ENCODE measurements at regions not wholly inside any gene's neighbourhood (a gene's known extent, or its start where the extent isn't known, plus 50 kb on each side); places are given as distances from the start of the nearest gene placed in this dataset.

DNA sequence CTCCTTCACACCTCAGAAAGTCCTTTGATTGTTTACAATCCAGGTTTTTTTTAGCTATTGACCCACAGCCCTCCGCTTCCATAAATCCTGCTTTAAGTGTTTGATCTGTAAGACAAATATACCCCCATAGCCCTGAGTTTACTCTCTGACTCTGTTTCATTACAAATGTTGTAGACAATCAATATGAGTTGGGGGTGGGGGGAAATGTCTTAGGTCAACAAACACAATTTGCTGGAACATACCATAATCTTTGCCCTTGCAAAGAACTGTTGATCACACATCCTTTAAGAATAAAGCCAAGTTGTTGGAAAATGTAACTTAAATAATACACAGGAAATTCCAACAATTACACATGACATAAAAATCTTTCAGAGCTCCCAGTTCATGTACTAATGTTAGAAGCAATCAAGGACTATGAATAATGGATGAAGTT, 301.8 kb upstream of the SEMA6D start (continued):
- TF ChIP-seq TAF15 (IDR thresholded peaks at IDR 0.05; ENCODE audit: low read depth, low read length, poor library complexity, severe bottlenecking) (no peak), EEA1 (CRISPR knock-in tag; IDR thresholded peaks at IDR 0.05; ENCODE audit: borderline replicate concordance) (no peak), GZF1 (CRISPR knock-in tag; IDR thresholded peaks at IDR 0.05) (no peak), NR2F1 (CRISPR knock-in tag; IDR thresholded peaks at IDR 0.05) (peak in 1 of 2 experiments; percentile 84; a peak in 3 of 4 replicates), KDM5B (CRISPR knock-in tag; IDR thresholded peaks at IDR 0.05; ENCODE audit: borderline replicate concordance) (no peak), ZNF670 (CRISPR knock-in tag; IDR thresholded peaks at IDR 0.05; ENCODE audit: borderline replicate concordance) (0 out of 2 replicates have a peak, but pooled peaks have one; percentile 14), ZFAT (CRISPR knock-in tag; conservative IDR thresholded peaks at IDR 0.05) (no peak), MIER2 (CRISPR knock-in tag; IDR thresholded peaks at IDR 0.05) (no peak), ZNF44 (CRISPR knock-in tag; IDR thresholded peaks at IDR 0.05) (no peak), CREB1 (IDR thresholded peaks at IDR 0.05) (no peak), CREB1 (CRISPR knock-in tag; IDR thresholded peaks at IDR 0.05) (peak; percentile 50; the same call in 1 of the 2 replicates), PITX1 (CRISPR knock-in tag; IDR thresholded peaks at IDR 0.05) (peak; percentile 42; the same call in 1 of the 2 replicates), CCAR2 (optimal IDR thresholded peaks at IDR 0.05; ENCODE audit: low read depth, low read length) (no peak), ZNF296 (CRISPR knock-in tag; conservative IDR thresholded peaks at IDR 0.05) (no peak), MBNL3 (CRISPR knock-in tag; conservative IDR thresholded peaks at IDR 0.05) (no peak)
- TF ChIP-seq, protein P1, sequence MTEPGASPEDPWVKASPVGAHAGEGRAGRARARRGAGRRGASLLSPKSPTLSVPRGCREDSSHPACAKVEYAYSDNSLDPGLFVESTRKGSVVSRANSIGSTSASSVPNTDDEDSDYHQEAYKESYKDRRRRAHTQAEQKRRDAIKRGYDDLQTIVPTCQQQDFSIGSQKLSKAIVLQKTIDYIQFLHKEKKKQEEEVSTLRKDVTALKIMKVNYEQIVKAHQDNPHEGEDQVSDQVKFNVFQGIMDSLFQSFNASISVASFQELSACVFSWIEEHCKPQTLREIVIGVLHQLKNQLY (CRISPR knock-in tag; IDR thresholded peaks at IDR 0.05): no peak
- TF ChIP-seq, protein P2, sequence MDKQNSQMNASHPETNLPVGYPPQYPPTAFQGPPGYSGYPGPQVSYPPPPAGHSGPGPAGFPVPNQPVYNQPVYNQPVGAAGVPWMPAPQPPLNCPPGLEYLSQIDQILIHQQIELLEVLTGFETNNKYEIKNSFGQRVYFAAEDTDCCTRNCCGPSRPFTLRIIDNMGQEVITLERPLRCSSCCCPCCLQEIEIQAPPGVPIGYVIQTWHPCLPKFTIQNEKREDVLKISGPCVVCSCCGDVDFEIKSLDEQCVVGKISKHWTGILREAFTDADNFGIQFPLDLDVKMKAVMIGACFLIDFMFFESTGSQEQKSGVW (CRISPR knock-in tag; IDR thresholded peaks at IDR 0.05; ENCODE audit: borderline replicate concordance): no peak
- TF ChIP-seq, protein P3, sequence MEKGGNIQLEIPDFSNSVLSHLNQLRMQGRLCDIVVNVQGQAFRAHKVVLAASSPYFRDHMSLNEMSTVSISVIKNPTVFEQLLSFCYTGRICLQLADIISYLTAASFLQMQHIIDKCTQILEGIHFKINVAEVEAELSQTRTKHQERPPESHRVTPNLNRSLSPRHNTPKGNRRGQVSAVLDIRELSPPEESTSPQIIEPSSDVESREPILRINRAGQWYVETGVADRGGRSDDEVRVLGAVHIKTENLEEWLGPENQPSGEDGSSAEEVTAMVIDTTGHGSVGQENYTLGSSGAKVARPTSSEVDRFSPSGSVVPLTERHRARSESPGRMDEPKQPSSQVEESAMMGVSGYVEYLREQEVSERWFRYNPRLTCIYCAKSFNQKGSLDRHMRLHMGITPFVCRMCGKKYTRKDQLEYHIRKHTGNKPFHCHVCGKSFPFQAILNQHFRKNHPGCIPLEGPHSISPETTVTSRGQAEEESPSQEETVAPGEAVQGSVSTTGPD (CRISPR knock-in tag; IDR thresholded peaks at IDR 0.05): no peak
- TF ChIP-seq, protein P4, sequence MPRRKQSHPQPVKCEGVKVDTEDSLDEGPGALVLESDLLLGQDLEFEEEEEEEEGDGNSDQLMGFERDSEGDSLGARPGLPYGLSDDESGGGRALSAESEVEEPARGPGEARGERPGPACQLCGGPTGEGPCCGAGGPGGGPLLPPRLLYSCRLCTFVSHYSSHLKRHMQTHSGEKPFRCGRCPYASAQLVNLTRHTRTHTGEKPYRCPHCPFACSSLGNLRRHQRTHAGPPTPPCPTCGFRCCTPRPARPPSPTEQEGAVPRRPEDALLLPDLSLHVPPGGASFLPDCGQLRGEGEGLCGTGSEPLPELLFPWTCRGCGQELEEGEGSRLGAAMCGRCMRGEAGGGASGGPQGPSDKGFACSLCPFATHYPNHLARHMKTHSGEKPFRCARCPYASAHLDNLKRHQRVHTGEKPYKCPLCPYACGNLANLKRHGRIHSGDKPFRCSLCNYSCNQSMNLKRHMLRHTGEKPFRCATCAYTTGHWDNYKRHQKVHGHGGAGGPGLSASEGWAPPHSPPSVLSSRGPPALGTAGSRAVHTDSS (CRISPR knock-in tag; conservative IDR thresholded peaks at IDR 0.05): no peak
- TF ChIP-seq, protein P5, sequence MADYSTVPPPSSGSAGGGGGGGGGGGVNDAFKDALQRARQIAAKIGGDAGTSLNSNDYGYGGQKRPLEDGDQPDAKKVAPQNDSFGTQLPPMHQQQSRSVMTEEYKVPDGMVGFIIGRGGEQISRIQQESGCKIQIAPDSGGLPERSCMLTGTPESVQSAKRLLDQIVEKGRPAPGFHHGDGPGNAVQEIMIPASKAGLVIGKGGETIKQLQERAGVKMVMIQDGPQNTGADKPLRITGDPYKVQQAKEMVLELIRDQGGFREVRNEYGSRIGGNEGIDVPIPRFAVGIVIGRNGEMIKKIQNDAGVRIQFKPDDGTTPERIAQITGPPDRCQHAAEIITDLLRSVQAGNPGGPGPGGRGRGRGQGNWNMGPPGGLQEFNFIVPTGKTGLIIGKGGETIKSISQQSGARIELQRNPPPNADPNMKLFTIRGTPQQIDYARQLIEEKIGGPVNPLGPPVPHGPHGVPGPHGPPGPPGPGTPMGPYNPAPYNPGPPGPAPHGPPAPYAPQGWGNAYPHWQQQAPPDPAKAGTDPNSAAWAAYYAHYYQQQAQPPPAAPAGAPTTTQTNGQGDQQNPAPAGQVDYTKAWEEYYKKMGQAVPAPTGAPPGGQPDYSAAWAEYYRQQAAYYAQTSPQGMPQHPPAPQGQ (CRISPR knock-in tag; IDR thresholded peaks at IDR 0.05; ENCODE audit: borderline replicate concordance): no peak
- TF ChIP-seq, protein P6, sequence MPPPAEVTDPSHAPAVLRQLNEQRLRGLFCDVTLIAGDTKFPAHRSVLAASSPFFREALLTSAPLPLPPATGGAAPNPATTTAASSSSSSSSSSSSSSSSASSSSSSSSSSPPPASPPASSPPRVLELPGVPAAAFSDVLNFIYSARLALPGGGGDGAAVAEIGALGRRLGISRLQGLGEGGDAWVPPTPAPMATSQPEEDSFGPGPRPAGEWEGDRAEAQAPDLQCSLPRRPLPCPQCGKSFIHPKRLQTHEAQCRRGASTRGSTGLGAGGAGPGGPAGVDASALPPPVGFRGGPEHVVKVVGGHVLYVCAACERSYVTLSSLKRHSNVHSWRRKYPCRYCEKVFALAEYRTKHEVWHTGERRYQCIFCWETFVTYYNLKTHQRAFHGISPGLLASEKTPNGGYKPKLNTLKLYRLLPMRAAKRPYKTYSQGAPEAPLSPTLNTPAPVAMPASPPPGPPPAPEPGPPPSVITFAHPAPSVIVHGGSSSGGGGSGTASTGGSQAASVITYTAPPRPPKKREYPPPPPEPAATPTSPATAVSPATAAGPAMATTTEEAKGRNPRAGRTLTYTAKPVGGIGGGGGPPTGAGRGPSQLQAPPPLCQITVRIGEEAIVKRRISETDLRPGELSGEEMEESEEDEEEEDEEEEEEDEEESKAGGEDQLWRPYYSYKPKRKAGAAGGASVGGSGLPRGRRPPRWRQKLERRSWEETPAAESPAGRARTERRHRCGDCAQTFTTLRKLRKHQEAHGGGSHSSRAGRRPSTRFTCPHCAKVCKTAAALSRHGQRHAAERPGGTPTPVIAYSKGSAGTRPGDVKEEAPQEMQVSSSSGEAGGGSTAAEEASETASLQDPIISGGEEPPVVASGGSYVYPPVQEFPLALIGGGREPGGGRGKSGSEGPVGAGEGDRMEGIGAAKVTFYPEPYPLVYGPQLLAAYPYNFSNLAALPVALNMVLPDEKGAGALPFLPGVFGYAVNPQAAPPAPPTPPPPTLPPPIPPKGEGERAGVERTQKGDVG (CRISPR knock-in tag; IDR thresholded peaks at IDR 0.05; ENCODE audit: borderline replicate concordance): no peak
